Hepatocyte (in vitro differentiated cells): ENCODE measurements at regions not wholly inside any gene's neighbourhood (a gene's known extent, or its start where the extent isn't known, plus 50 kb on each side); places are given as distances from the start of the nearest gene placed in this dataset.

Experiments
- DNase-seq: peaks from one replicate; pipeline ENCODE4 v3.0.0-alpha.2; 2016; ENCODE audit warnings: low spot score
- H2AFZ ChIP-seq: fragments of 200-600 bp; sonication (generic); 2 replicates; pipeline ENCODE4 v1.6.0; 2016; ENCODE audit warnings: antibody characterized with exemption, mild to moderate bottlenecking
- H3K27ac ChIP-seq: fragments of 200-600 bp; sonication (generic); 2 replicates; pipeline ENCODE4 v1.5.1; 2016; ENCODE audit warnings: mild to moderate bottlenecking
- H3K27me3 ChIP-seq: fragments of 200-600 bp; sonication (generic); 2 replicates; pipeline ENCODE4 v1.6.1; 2016
- H3K36me3 ChIP-seq: fragments of 200-600 bp; sonication (generic); replicated peaks from 2 replicates; pipeline ENCODE4 v1.5.1; 2016; ENCODE audit warnings: low read depth; ENCODE audit not compliant: insufficient read depth
- H3K4me1 ChIP-seq: fragments of 200-600 bp; sonication (generic); 2 replicates; pipeline ENCODE4 v1.5.1; 2016; ENCODE audit warnings: mild to moderate bottlenecking, moderate library complexity; ENCODE audit not compliant: insufficient read depth
- H3K4me2 ChIP-seq: fragments of 200-600 bp; sonication (generic); 2 replicates; pipeline ENCODE4 v1.6.0; 2016
- H3K4me3 ChIP-seq: fragments of 200-600 bp; sonication (generic); 2 replicates; pipeline ENCODE4 v1.5.1; 2016; ENCODE audit warnings: mild to moderate bottlenecking
- H3K79me2 ChIP-seq: fragments of 200-600 bp; sonication (generic); 2 replicates; pipeline ENCODE4 v1.6.0; 2017; ENCODE audit warnings: mild to moderate bottlenecking
- H3K9me2 ChIP-seq: fragments of 200-600 bp; sonication (generic); replicated peaks from 2 replicates; pipeline ENCODE4 v1.6.0; 2017; ENCODE audit warnings: mild to moderate bottlenecking; ENCODE audit not compliant: insufficient read depth
- H3K9me3 ChIP-seq: fragments of 200-600 bp; sonication (generic); 2 replicates; pipeline ENCODE4 v1.5.1; 2016; ENCODE audit warnings: low read depth, mild to moderate bottlenecking
- H4K20me1 ChIP-seq: fragments of 200-600 bp; sonication (generic); 2 replicates; pipeline ENCODE4 v1.6.0; 2016; ENCODE audit warnings: mild to moderate bottlenecking; ENCODE audit not compliant: insufficient read depth, poor library complexity, severe bottlenecking
- CTCF ChIP-seq: fragments of 200-600 bp; sonication (generic); IDR thresholded peaks from 2 replicates; pipeline ENCODE4 v1.5.1; 2016; ENCODE audit warnings: antibody characterized with exemption, mild to moderate bottlenecking; ENCODE audit not compliant: poor library complexity
- EZH2 ChIP-seq: fragments of 200-600 bp; sonication (generic); IDR thresholded peaks from 2 replicates; pipeline ENCODE4 v1.6.1; 2016; ENCODE audit warnings: antibody characterized with exemption, mild to moderate bottlenecking, borderline replicate concordance
- EZH2phosphoT487 ChIP-seq: fragments of 200-600 bp; sonication (generic); IDR thresholded peaks from one replicate; pipeline ENCODE4 v1.6.1; 2018; ENCODE audit warnings: antibody characterized with exemption, mild to moderate bottlenecking, low read depth, moderate library complexity; ENCODE audit not compliant: unreplicated experiment, severe bottlenecking
- WGBS: methylation state at CpG from one replicate; pipeline ENCODE4 v1.1.6; 2016; ENCODE audit warnings: low lambda C conversion rate; ENCODE audit errors: missing lambda C conversion rate; 5-methylcytosine and 5-hydroxymethylcytosine counted together

GRCh38 chr7:115088893-115089292 is 167.0 kb downstream of the MDFIC start:
- no peak for TF ChIP-seq EZH2phosphoT487
- no peak for TF ChIP-seq CTCF
- no peak for TF ChIP-seq EZH2
- Histone ChIP-seq H2AFZ (peak overlapping the region; percentile 5), H3K27me3 (no peaks in the 10 kb centered on the region), H3K79me2 (no peaks in the 10 kb centered on the region), H3K36me3 (no peaks in the 10 kb centered on the region), H3K4me2 (no peak overlapping the region), H3K4me1 (peaks cover 13% of the 10 kb centered on the region), H3K9me2 (no peaks in the 10 kb centered on the region), H3K27ac (no peak overlapping the region), H3K9me3 (no peaks in the 10 kb centered on the region), H3K4me3 (no peak overlapping the region), H4K20me1 (no peaks in the 10 kb centered on the region)
- 31% methylated on average over 3 of the region's 3 CpGs for WGBS
- DNase-seq = no peak

- H3K27ac ChIP-seq = peak overlapping the region; percentile 2
- no peak overlapping the region for H2AFZ ChIP-seq
- 9% methylated on average over 2 of the region's 2 CpGs for whole genome bisulfite sequencing
- H3K4me3 ChIP-seq = no peak overlapping the region
- H3K4me2 ChIP-seq = peak overlapping the region; percentile 9
- peaks cover 13% of the 10 kb centered on the region for H3K4me1 ChIP-seq
- H4K20me1 ChIP-seq = no peaks in the 10 kb centered on the region
- TF ChIP-seq CTCF (no peak), EZH2 (no peak), EZH2phosphoT487 (no peak)
- H3K9me2 ChIP-seq = no peaks in the 10 kb centered on the region
- H3K79me2 ChIP-seq = no peaks in the 10 kb centered on the region
- DNase-seq = peak; percentile 39
- H3K27me3 ChIP-seq = no peaks in the 10 kb centered on the region
- no peaks in the 10 kb centered on the region for H3K36me3 ChIP-seq
- no peaks in the 10 kb centered on the region for H3K9me3 ChIP-seq
Observed at GRCh38 chr7:115087437-115087836, 165.5 kb downstream of the MDFIC start.

GRCh38 chr7:115086146-115086841 is 164.4 kb downstream of the MDFIC start:
- Histone ChIP-seq H3K9me2 (no peaks in the 10 kb centered on the region), H3K4me3 (no peak overlapping the region), H2AFZ (no peak overlapping the region), H3K27me3 (no peaks in the 10 kb centered on the region), H3K4me1 (peaks cover 13% of the 10 kb centered on the region), H4K20me1 (no peaks in the 10 kb centered on the region), H3K36me3 (no peaks in the 10 kb centered on the region), H3K9me3 (no peaks in the 10 kb centered on the region), H3K27ac (no peak overlapping the region), H3K79me2 (no peaks in the 10 kb centered on the region), H3K4me2 (no peak overlapping the region)
- DNase-seq = no peak
- 95% methylated on average over 3 of the region's 3 CpGs for WGBS
- TF ChIP-seq EZH2phosphoT487 (no peak), EZH2 (no peak), CTCF (no peak)
